Prostate gland (tissue), 2 donors: ENCODE measurements at regions not wholly inside any gene's neighbourhood (a gene's known extent, or its start where the extent isn't known, plus 50 kb on each side); places are given as distances from the start of the nearest gene placed in this dataset.

Experiments
- DNase-seq: peaks from one replicate; pipeline ENCODE4 v3.0.0-alpha.2; 2019; ENCODE audit warnings: low spot score
- H3K27ac ChIP-seq, 2 donors: fragments of 200-600 bp; sonication (generic); 2 replicates each; pipeline ENCODE4 v1.5.1; 2017 to 2019
- H3K27me3 ChIP-seq: fragments of 200-600 bp; sonication (generic); replicated peaks from 2 replicates; pipeline ENCODE4 v1.5.1; 2019; ENCODE audit not compliant: insufficient read depth
- H3K36me3 ChIP-seq, 2 donors: fragments of 200-600 bp; sonication (generic); 1 replicate in 1 of 2; 2 replicates in 1 of 2; pipeline versions ENCODE4 v1.5.1 to v1.8.1; 2017 to 2019
- H3K4me1 ChIP-seq: fragments of 200-600 bp; sonication (generic); replicated peaks from 2 replicates; pipeline ENCODE4 v1.5.1; 2019
- H3K4me3 ChIP-seq, 2 donors: fragments of 200-600 bp; sonication (generic); 2 replicates each; pipeline ENCODE4 v1.5.1; 2017 to 2019
- H3K9me3 ChIP-seq: fragments of 200-600 bp; sonication (generic); 2 replicates; pipeline ENCODE4 v1.5.1; 2017
- POLR2A ChIP-seq: fragments of 450-650 bp; IDR thresholded peaks from one replicate; pipeline ENCODE4 v1.6.1; 2016; ENCODE audit warnings: antibody characterized with exemption, mild to moderate bottlenecking
- POLR2AphosphoS5 ChIP-seq: sonication (generic); formaldehyde crosslinking; IDR thresholded peaks from one replicate; pipeline ENCODE4 v1.6.1; 2017; ENCODE audit warnings: antibody characterized with exemption
- WGBS: methylation state at CpG from one replicate; pipeline ENCODE4 v1.1.5; 2018; 5-methylcytosine and 5-hydroxymethylcytosine counted together
- intact Hi-C: fragments of 100-400 bp; cut with DNase I; formaldehyde crosslinking; loops from one replicate; pipeline ENCODE4 v1.14.2; 2022
- TF ChIP-seq, protein P1 (sequence below), 4 experiments: fragments of 200-600 bp in 2 of 4; fragments of 450-650 bp in 2 of 4; sonication (generic) in 2 of 4; IDR thresholded peaks; 1 replicate in 3 of 4; 2 replicates in 1 of 4; pipeline ENCODE4 v1.5.1; 2016 to 2019; ENCODE audit warnings: antibody characterized with exemption in 4 of 4, mild to moderate bottlenecking in 2 of 4, moderate library complexity in 2 of 4

DNA sequence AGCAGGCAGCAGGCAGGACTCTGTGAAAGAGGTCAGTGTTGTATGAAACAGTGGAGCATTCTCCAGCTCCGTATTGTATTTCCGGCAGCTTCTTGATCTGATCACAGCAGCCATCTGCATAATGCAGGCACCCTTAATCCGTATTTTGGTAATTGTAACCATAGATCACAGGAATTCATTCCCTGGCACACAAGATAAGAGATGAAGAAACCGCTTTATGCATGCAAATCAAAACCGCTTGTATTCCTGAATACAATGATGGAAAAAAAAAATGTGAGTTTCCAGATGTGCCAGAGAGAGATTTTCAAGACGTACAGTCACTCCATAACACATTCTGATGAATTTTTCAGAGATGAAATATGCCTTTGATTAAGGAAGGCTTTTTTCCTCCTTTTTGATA lies 221.3 kb downstream of the ACKR3 start:
- TF ChIP-seq POLR2AphosphoS5 (no peak), POLR2A (no peak)
- TF ChIP-seq, protein P1, sequence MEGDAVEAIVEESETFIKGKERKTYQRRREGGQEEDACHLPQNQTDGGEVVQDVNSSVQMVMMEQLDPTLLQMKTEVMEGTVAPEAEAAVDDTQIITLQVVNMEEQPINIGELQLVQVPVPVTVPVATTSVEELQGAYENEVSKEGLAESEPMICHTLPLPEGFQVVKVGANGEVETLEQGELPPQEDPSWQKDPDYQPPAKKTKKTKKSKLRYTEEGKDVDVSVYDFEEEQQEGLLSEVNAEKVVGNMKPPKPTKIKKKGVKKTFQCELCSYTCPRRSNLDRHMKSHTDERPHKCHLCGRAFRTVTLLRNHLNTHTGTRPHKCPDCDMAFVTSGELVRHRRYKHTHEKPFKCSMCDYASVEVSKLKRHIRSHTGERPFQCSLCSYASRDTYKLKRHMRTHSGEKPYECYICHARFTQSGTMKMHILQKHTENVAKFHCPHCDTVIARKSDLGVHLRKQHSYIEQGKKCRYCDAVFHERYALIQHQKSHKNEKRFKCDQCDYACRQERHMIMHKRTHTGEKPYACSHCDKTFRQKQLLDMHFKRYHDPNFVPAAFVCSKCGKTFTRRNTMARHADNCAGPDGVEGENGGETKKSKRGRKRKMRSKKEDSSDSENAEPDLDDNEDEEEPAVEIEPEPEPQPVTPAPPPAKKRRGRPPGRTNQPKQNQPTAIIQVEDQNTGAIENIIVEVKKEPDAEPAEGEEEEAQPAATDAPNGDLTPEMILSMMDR (IDR thresholded peaks at IDR 0.05) = no peak
- Histone ChIP-seq H3K9me3 (no peaks in the 10 kb centered on the region), H3K27ac (no peak overlapping the region), H3K27me3 (no peaks in the 10 kb centered on the region), H3K4me3 (no peak overlapping the region), H3K36me3 (no peaks in the 10 kb centered on the region), H3K4me1 (no peaks in the 10 kb centered on the region)
- intact Hi-C loops = no loop called here
- WGBS = 56% methylated on average over 6 of the region's 6 CpGs
- no peak for DNase-seq

DNA sequence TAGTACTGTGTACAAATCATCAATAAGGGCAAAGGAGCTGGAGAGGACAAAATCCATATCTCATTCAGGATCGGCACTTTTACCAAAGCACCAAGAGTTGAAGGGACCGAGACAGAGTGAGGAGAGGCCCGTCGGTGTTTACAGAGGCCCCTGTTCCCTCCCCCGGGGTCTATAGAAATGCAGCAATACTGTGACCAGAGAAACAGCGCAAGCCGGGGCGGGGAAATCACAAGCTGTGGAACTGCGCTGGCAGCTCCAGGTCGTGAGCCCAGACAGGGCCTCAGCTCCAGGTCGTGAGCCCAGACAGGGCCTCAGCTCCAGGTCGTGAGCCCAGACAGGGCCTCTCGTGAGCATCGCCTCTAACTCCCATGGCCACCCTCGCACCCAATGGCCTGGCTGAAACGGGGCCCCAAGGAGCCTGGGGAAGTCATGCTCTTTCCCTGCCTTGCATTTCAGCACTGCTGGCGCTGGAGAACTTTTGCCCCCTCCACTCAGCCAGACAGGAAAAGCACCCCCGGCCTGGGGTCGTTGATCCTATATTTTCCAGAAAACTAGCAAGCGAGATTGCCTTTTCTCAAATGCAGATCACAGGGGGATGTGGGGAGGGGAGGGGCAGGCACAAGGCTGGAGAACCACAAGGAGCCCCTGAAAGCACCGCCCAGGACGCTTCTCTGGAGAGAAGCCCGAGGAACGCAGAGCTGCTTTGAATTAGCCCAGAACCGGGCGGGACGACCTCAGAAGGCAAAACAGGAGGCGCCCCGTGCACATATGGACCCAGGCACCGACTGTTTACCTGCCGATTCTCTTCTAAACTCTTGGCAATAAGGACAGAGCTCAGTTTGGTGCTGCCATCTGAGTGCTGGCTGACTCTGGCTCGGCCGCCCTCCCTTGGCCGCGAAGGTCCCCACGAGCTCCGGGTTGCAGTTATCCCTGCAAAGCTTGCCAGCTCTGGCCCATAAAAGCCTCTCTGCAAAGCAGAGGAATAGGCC lies 223.7 kb downstream of the ACKR3 start:
- H3K4me3 ChIP-seq = no peak overlapping the region
- H3K27me3 ChIP-seq = no peaks in the 10 kb centered on the region
- intact Hi-C loops = no loop called here
- no peaks in the 10 kb centered on the region for H3K9me3 ChIP-seq
- no peaks in the 10 kb centered on the region for H3K36me3 ChIP-seq
- no peaks in the 10 kb centered on the region for H3K4me1 ChIP-seq
- 80% methylated on average over 33 of the region's 37 CpGs for WGBS
- no peak for DNase-seq
- TF ChIP-seq, protein P1 (IDR thresholded peaks at IDR 0.05) = no peak
- no peak for TF ChIP-seq POLR2AphosphoS5
- no peak for TF ChIP-seq POLR2A
- no peak overlapping the region for H3K27ac ChIP-seq

DNA sequence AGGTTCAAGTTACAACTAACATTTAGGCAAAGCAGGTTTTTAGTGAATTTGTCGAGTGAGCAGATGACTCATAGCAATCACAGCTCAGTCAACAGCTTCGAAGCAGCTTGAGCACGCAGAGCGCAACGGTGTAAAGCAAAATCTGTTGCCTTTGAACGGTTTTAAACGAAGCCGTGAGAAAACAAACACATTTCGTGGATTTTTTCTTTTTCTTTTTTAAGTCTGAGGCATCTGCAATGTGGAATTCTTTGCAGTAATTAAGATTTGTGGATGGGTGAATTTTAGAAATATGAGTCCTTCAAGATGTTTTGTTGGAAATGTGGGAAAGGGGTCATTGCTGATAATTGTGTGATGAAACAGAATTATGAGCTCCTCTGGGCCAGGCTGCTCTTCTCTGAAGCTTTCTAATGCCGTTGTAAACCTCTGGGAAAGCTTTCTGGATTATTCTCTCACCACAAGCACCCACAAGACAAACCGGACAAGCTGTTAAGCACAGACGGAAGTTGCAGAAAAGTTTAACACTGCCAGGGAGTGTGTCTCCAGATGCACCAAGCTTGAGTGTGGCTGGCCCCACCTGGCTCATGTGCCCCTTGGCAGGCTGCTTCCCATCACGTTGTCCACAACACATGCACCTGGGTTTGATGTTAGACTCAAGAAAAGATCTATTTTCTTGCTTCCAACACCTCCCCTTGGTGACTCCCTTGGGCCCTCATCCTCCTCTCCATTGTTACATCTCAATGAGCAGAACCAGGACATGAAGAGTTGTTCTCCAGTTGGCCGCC lies 224.7 kb downstream of the ACKR3 start:
- H3K4me1 ChIP-seq = no peaks in the 10 kb centered on the region
- no peak overlapping the region for H3K27ac ChIP-seq
- 46% methylated on average over 14 of the region's 14 CpGs for WGBS

DNA sequence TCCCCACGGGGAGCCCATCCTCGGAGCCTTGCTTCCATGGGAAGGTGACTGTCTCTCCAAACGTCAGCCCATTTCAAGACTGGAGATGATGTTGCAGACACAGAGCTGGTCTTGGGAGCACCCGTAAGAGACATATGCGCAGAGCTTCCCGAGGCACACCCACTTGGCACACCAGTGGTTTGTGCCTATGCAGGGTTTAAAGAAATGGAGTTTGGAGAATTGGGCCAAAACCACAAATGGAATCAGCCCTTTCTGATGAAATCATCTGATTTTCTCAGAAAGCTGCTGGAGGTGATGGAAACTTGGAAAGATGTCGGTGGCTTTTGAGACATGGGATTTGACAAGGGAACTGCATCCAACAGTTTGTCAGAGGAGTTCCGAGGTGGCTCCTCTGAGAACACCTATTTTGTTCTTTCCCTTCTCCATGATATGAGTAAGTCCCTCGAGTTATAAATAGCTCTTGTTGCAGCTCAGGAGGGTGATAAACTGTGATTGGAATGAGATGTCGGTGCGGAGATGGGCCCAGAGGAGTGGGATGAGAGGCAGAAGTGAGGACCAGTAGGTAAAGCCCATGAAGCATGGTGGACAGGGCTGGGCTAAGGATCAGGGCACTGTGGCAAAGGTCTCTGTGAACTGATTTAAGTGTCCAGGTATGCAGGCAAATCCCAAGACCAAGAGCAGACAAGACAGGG lies 225.7 kb downstream of the ACKR3 start:
- no peak for TF ChIP-seq POLR2AphosphoS5
- TF ChIP-seq, protein P1 (IDR thresholded peaks at IDR 0.05) = no peak
- TF ChIP-seq POLR2A = no peak
- 97% methylated on average over 11 of the region's 11 CpGs for WGBS
- Histone ChIP-seq H3K27ac (no peak overlapping the region), H3K27me3 (no peaks in the 10 kb centered on the region), H3K36me3 (no peaks in the 10 kb centered on the region), H3K4me3 (no peak overlapping the region), H3K9me3 (no peaks in the 10 kb centered on the region), H3K4me1 (no peaks in the 10 kb centered on the region)
- intact Hi-C loops = no loop called here
- no peak for DNase-seq

More for the DNA sequence above, 224.7 kb downstream of the ACKR3 start:
- Histone ChIP-seq H3K9me3 (no peaks in the 10 kb centered on the region), H3K4me3 (no peak overlapping the region), H3K27me3 (no peaks in the 10 kb centered on the region), H3K36me3 (no peaks in the 10 kb centered on the region)
- intact Hi-C loops = no loop called here
- TF ChIP-seq, protein P1 (IDR thresholded peaks at IDR 0.05) = no peak
- TF ChIP-seq POLR2AphosphoS5 (no peak), POLR2A (no peak)
- no peak for DNase-seq
